Astrocyte (in vitro differentiated cells and primary cell): ENCODE measurements at regions not wholly inside any gene's neighbourhood (a gene's known extent, or its start where the extent isn't known, plus 50 kb on each side); places are given as distances from the start of the nearest gene placed in this dataset.

Experiments
- DNase-seq: peaks from one replicate; pipeline ENCODE4 v3.0.0-alpha.2; 2010; ENCODE audit warnings: low read depth
- FAIRE-seq: peaks from 2 replicates; lab custom pipeline; 2011; peaks lifted over from hg19 to GRCh38; lab: Jason Lieb, UNC
- H2AFZ ChIP-seq: 2 replicates; pipeline ENCODE4 v1.6.0; 2012; ENCODE audit warnings: low read depth, low read length, inconsistent platforms
- H3K27ac ChIP-seq: 2 replicates; pipeline ENCODE4 v1.5.1; 2011; ENCODE audit warnings: low read depth, low read length, inconsistent platforms
- H3K27me3 ChIP-seq: 2 replicates; pipeline ENCODE4 v1.6.0; 2011; ENCODE audit warnings: low read length, inconsistent platforms; ENCODE audit not compliant: insufficient read depth
- H3K36me3 ChIP-seq: 2 replicates; pipeline ENCODE4 v1.5.1; 2011; ENCODE audit warnings: low read length, inconsistent platforms; ENCODE audit not compliant: insufficient read depth
- H3K4me1 ChIP-seq: 2 replicates; pipeline ENCODE4 v1.5.1; 2011; ENCODE audit warnings: low read length, inconsistent platforms; ENCODE audit not compliant: insufficient read depth
- H3K4me2 ChIP-seq: 2 replicates; pipeline ENCODE4 v1.6.0; 2012; ENCODE audit warnings: low read length, inconsistent platforms
- H3K4me3 ChIP-seq: 2 replicates; pipeline ENCODE4 v1.5.1; 2011; ENCODE audit warnings: low read depth, mild to moderate bottlenecking, low read length, inconsistent platforms; ENCODE audit not compliant: insufficient read depth
- H3K79me2 ChIP-seq: 2 replicates; pipeline ENCODE4 v1.6.0; 2012; ENCODE audit warnings: mild to moderate bottlenecking, low read length, inconsistent platforms; ENCODE audit not compliant: insufficient read depth
- H3K9ac ChIP-seq: 2 replicates; pipeline ENCODE4 v1.6.0; 2012; ENCODE audit warnings: mild to moderate bottlenecking, low read length, inconsistent platforms
- H3K9me3 ChIP-seq: 2 replicates; pipeline ENCODE4 v1.5.1; 2012; ENCODE audit warnings: low read depth, mild to moderate bottlenecking, low read length, inconsistent platforms; ENCODE audit not compliant: insufficient read depth
- H4K20me1 ChIP-seq: 2 replicates; pipeline ENCODE4 v1.6.0; 2012; ENCODE audit warnings: low read length, inconsistent platforms; ENCODE audit not compliant: insufficient read depth
- H3K27ac Mint-ChIP-seq: one replicate; pipeline ENCODE4 v1.8.0; 2021; ENCODE audit warnings: mild to moderate bottlenecking, mixed read lengths; ENCODE audit not compliant: unreplicated experiment
- H3K27me3 Mint-ChIP-seq: one replicate; pipeline ENCODE4 v1.8.0; 2021; ENCODE audit warnings: low read depth, mixed read lengths; ENCODE audit not compliant: unreplicated experiment
- H3K36me3 Mint-ChIP-seq: one replicate; pipeline ENCODE4 v1.8.0; 2021; ENCODE audit warnings: low read depth, mixed read lengths; ENCODE audit not compliant: unreplicated experiment
- H3K4me1 Mint-ChIP-seq: one replicate; pipeline ENCODE4 v1.8.0; 2021; ENCODE audit warnings: low read depth, mixed read lengths; ENCODE audit not compliant: unreplicated experiment
- H3K4me3 Mint-ChIP-seq: one replicate; pipeline ENCODE4 v1.8.0; 2021; ENCODE audit warnings: mild to moderate bottlenecking, moderate library complexity, mixed read lengths; ENCODE audit not compliant: unreplicated experiment
- H3K9me3 Mint-ChIP-seq: one replicate; pipeline ENCODE4 v1.8.0; 2021; ENCODE audit warnings: mild to moderate bottlenecking, mixed read lengths; ENCODE audit not compliant: unreplicated experiment
- CTCF ChIP-seq: IDR thresholded peaks from 2 replicates; pipeline ENCODE4 v1.5.1; 2011; ENCODE audit warnings: low read depth, mild to moderate bottlenecking, inconsistent platforms, low read length, moderate library complexity; ENCODE audit not compliant: insufficient read depth
- EZH2 ChIP-seq: IDR thresholded peaks from 2 replicates; pipeline ENCODE4 v1.6.1; 2012; ENCODE audit warnings: mild to moderate bottlenecking, low read length, inconsistent platforms; ENCODE audit not compliant: insufficient read depth

- H3K79me2 ChIP-seq: no peaks in the 10 kb centered on the region
- no peak overlapping the region for H3K4me3 ChIP-seq
- Mint-ChIP-seq H3K27ac (no peak overlapping the region), H3K36me3 (no peaks in the 10 kb centered on the region), H3K27me3 (no peaks in the 10 kb centered on the region), H3K4me1 (no peaks in the 10 kb centered on the region), H3K9me3 (no peaks in the 10 kb centered on the region), H3K4me3 (no peak overlapping the region)
- no peaks in the 10 kb centered on the region for H3K9me3 ChIP-seq
- no peak for FAIRE-seq
- no peaks in the 10 kb centered on the region for H4K20me1 ChIP-seq
- no peak overlapping the region for H3K9ac ChIP-seq
- H2AFZ ChIP-seq: no peak overlapping the region
- no peak for DNase-seq
- H3K27ac ChIP-seq: no peak overlapping the region
- no peaks in the 10 kb centered on the region for H3K27me3 ChIP-seq
- no peak overlapping the region for H3K4me2 ChIP-seq
- no peaks in the 10 kb centered on the region for H3K36me3 ChIP-seq
- TF ChIP-seq CTCF: no peak
- TF ChIP-seq EZH2: no peak
- no peaks in the 10 kb centered on the region for H3K4me1 ChIP-seq
Measured at GRCh38 chr16:10317425-10318001, 68.3 kb upstream of the ATF7IP2 start.

GRCh38 chr16:10318798-10319500 is 66.9 kb upstream of the ATF7IP2 start:
- no peak overlapping the region for H3K27ac ChIP-seq
- TF ChIP-seq EZH2: no peak
- TF ChIP-seq CTCF: no peak
- Mint-ChIP-seq H3K27me3 (no peaks in the 10 kb centered on the region), H3K9me3 (no peaks in the 10 kb centered on the region), H3K27ac (no peak overlapping the region), H3K36me3 (no peaks in the 10 kb centered on the region), H3K4me3 (no peak overlapping the region), H3K4me1 (no peaks in the 10 kb centered on the region)
- H3K9me3 ChIP-seq: no peaks in the 10 kb centered on the region
- no peaks in the 10 kb centered on the region for H4K20me1 ChIP-seq
- H3K9ac ChIP-seq: no peak overlapping the region
- H2AFZ ChIP-seq: no peak overlapping the region
- H3K4me1 ChIP-seq: no peaks in the 10 kb centered on the region
- no peaks in the 10 kb centered on the region for H3K36me3 ChIP-seq
- H3K4me3 ChIP-seq: no peak overlapping the region
- no peaks in the 10 kb centered on the region for H3K27me3 ChIP-seq
- no peak overlapping the region for H3K4me2 ChIP-seq
- DNase-seq (no peak), FAIRE-seq (no peak)
- H3K79me2 ChIP-seq: no peaks in the 10 kb centered on the region
